A549 (cell line): ENCODE measurements at regions not wholly inside any gene's neighbourhood (a gene's known extent, or its start where the extent isn't known, plus 50 kb on each side); places are given as distances from the start of the nearest gene placed in this dataset.

ENCODE experiments used
- ATAC-seq, 2 experiments: fragments of 200-7000 bp in 1 of 2; fragments of >200 bp in 1 of 2; cut with Nextera tagmentation in 1 of 2; cut with Tn5 transposase in 1 of 2; 3 replicates each; pipeline versions ENCODE4 v1.8.0 to v1.9.1; 2018 to 2020; ENCODE audit warnings: mild to moderate bottlenecking in 1 of 2, moderate library complexity in 1 of 2
- CTCF ChIA-PET: fragments of 300-600 bp; sonication (Branson Sonifier 250); formaldehyde crosslinking; extraction: SDS; loops from one replicate; lab custom pipeline; 2021; ENCODE audit warnings: antibody characterized with exemption, inconsistent platforms; lab: Yijun Ruan, JAX
- POLR2A ChIA-PET: fragments of 350-600 bp; formaldehyde crosslinking; extraction: SDS; loops from one replicate; lab custom pipeline; 2021; ENCODE audit warnings: antibody characterized with exemption, inconsistent platforms; lab: Yijun Ruan, JAX
- DNase-seq, 2 experiments: peaks; one replicate each; pipeline versions ENCODE4 v3.0.0 to v3.0.0-alpha.2; 2011 to 2016; ENCODE audit warnings: low read depth in 1 of 2, low spot score in 1 of 2
- FAIRE-seq: peaks from 2 replicates; lab custom pipeline; 2011; peaks lifted over from hg19 to GRCh38; lab: Jason Lieb, UNC
- H3K27ac ChIP-seq, 2 experiments: fragments of >200 bp; sonication (Bioruptor Twin); formaldehyde crosslinking; 3 replicates each; pipeline ENCODE4 v1.5.1; 2016 to 2017
- H3K4me1 ChIP-seq: fragments of >200 bp; sonication (Bioruptor Twin); formaldehyde crosslinking; 3 replicates; pipeline ENCODE4 v1.6.1; 2016
- H3K4me2 ChIP-seq: fragments of >200 bp; sonication (Bioruptor Twin); formaldehyde crosslinking; 3 replicates; pipeline ENCODE4 v1.6.1; 2016
- H3K4me3 ChIP-seq: fragments of >200 bp; sonication (Bioruptor Twin); formaldehyde crosslinking; 3 replicates; pipeline ENCODE4 v1.5.1; 2016
- H3K9me3 ChIP-seq: fragments of >200 bp; sonication (Bioruptor Twin); formaldehyde crosslinking; 3 replicates; pipeline ENCODE4 v1.6.1; 2016
- CEBPB ChIP-seq, 2 experiments: fragments of >200 bp in 1 of 2; sonication (Bioruptor Twin) in 1 of 2; formaldehyde crosslinking in 1 of 2; IDR thresholded peaks; 2 replicates each; pipeline ENCODE4 v1.6.1; 2012 to 2016
- ELK1 ChIP-seq: fragments of 150-350 bp; IDR thresholded peaks from 2 replicates; pipeline ENCODE4 v1.6.1; 2014; ENCODE audit warnings: low read depth, mild to moderate bottlenecking, low read length
- FOSL2 ChIP-seq, 2 experiments: fragments of 450-650 bp in 1 of 2; fragments of >200 bp in 1 of 2; sonication (Bioruptor Twin) in 1 of 2; formaldehyde crosslinking; IDR thresholded peaks; 2 replicates each; pipeline versions ENCODE4 v1.5.0 to v1.6.1; 2016 to 2020; ENCODE audit warnings: mild to moderate bottlenecking in 1 of 2, moderate library complexity in 1 of 2
- GATA3 ChIP-seq: IDR thresholded peaks from 2 replicates; pipeline ENCODE4 v1.6.1; 2012; ENCODE audit warnings: borderline replicate concordance
- HEYL ChIP-seq: fragments of 250-450 bp; sonication (Bioruptor Pico); IDR thresholded peaks from 2 replicates; pipeline ENCODE4 v1.8.0; 2021; ENCODE audit warnings: mild to moderate bottlenecking, moderate library complexity
- HOXB13 ChIP-seq: fragments of 250-450 bp; sonication (Bioruptor Pico); IDR thresholded peaks from 2 replicates; pipeline ENCODE4 v1.5.0; 2020; ENCODE audit warnings: low read depth, mild to moderate bottlenecking, moderate library complexity
- HOXB5 ChIP-seq: fragments of 250-450 bp; sonication (Bioruptor Pico); IDR thresholded peaks from 2 replicates; pipeline ENCODE4 v1.5.0; 2020; ENCODE audit warnings: mild to moderate bottlenecking, moderate library complexity
- KDM1A ChIP-seq: fragments of 200-600 bp; sonication (generic); IDR thresholded peaks from 2 replicates; pipeline ENCODE4 v1.6.1; 2016; ENCODE audit warnings: low read depth, mild to moderate bottlenecking
- MAX ChIP-seq: IDR thresholded peaks from 2 replicates; pipeline ENCODE4 v1.6.1; 2012
- MAZ ChIP-seq: fragments of 150-350 bp; IDR thresholded peaks from 2 replicates; pipeline ENCODE4 v1.6.1; 2014; ENCODE audit warnings: antibody characterized with exemption, low read depth, low read length, borderline replicate concordance
- MYC ChIP-seq: IDR thresholded peaks from 2 replicates; pipeline ENCODE4 v1.6.1; 2012; ENCODE audit warnings: mild to moderate bottlenecking, inconsistent platforms, low read length, improper control_type of control experiment, borderline replicate concordance
- POLR2A ChIP-seq: IDR thresholded peaks from 2 replicates; pipeline ENCODE4 v1.6.1; 2012; ENCODE audit warnings: mild to moderate bottlenecking, low read length
- POLR2AphosphoS2 ChIP-seq: conservative IDR thresholded peaks from 2 replicates; pipeline ENCODE4 v1.6.1; 2012; ENCODE audit warnings: low read length, improper control_type of control experiment, inconsistent platforms
- REST ChIP-seq: fragments of 200-600 bp; sonication (generic); IDR thresholded peaks from 2 replicates; pipeline ENCODE4 v1.6.1; 2016; ENCODE audit warnings: antibody characterized with exemption, mild to moderate bottlenecking, moderate library complexity
- RFX5 ChIP-seq: fragments of 450-650 bp; IDR thresholded peaks from 2 replicates; pipeline ENCODE4 v1.7.1; 2014; ENCODE audit warnings: antibody characterized with exemption, mild to moderate bottlenecking, moderate library complexity
- RNF2 ChIP-seq: fragments of 200-600 bp; sonication (generic); IDR thresholded peaks from 2 replicates; pipeline ENCODE4 v1.6.1; 2016; ENCODE audit warnings: low read depth, mild to moderate bottlenecking, antibody characterized with exemption, moderate library complexity, borderline replicate concordance
- ZC3H11A ChIP-seq: fragments of 450-650 bp; IDR thresholded peaks from 2 replicates; pipeline ENCODE4 v1.6.1; 2014; ENCODE audit warnings: antibody characterized with exemption, mild to moderate bottlenecking
- WGBS: methylation state at CpG from one replicate; pipeline ENCODE4 v1.1.6; 2017; ENCODE audit errors: missing lambda C conversion rate; 5-methylcytosine and 5-hydroxymethylcytosine counted together
- TF ChIP-seq, protein P1 (sequence below): fragments of 250-450 bp; sonication (Bioruptor Pico); IDR thresholded peaks from 2 replicates; pipeline ENCODE4 v1.5.0; 2021; ENCODE audit warnings: mild to moderate bottlenecking, moderate library complexity, borderline replicate concordance

DNA sequence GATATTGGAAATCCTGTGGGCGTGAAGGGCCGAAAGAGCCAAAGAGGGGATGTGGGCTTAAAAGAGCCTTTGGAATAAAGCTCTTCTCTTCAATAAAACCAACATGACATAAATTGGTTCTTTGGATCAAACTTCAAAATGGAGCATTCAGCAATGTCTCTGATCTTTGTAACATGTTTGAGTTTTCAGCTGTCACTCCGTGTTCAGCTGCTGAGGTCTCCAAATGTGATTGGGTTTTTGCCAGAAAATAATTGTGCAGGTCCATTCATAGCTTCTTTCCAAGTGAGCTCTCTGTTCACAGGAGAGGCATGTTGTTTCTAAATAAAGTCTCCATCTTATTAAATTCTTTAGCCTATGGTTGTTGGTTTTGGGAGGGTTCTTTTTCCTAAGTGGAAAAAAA is 127.6 kb upstream of the CCDC68 start:
- DNase-seq (no peak), ATAC-seq (no peak), FAIRE-seq (no peak)
- Histone ChIP-seq H3K9me3 (no peaks in the 10 kb centered on the region), H3K4me3 (no peak overlapping the region), H3K4me2 (no peak overlapping the region), H3K27ac (no peak overlapping the region), H3K4me1 (peaks cover 9% of the 10 kb centered on the region; the same call in 1 of the 3 replicates)
- 89% methylated on average over 3 of the region's 3 CpGs for WGBS
- POLR2A ChIA-PET: no interaction called here
- TF ChIP-seq CEBPB (IDR thresholded peaks at IDR 0.05): no peak
- CTCF ChIA-PET: no interaction called here

DNA sequence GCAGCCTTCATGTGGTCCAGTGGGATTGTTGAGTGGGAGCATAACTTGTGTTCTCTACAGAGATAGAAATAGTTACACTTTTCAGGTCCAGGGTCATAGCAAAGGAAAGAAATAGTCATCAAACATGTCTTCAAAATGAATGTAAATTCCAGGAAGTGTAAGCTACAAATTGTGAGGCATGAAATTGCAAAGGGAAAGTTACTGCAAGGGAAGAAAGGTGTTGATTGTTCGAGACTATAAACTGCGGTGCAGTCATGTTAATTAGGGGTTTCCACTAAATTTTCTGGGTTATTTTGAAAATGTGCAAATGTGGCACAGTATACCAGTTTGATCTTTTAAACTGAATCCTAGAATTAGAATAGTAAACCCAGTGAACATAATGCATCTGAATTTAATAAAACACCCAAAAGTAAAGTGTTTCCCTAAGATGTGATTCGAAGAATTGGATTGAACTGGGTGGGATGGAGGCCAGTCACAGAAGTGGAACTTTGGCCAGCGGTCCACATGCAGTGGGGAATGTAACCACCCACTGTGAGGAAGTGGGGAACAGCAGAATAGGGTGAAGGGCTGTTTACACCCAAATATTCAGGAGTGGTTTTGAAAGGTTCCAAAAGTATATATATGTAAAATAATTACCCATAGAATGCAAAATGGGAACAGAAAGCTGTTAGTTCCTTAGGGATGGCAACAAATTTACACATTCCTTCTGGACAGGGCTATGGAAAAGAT is 126.5 kb upstream of the CCDC68 start:
- peaks cover 6% of the 10 kb centered on the region; the same call in 1 of the 3 replicates for H3K4me1 ChIP-seq
- FAIRE-seq: no peak
- ATAC-seq: no peak
- CTCF ChIA-PET: interaction anchor here (1.1 kb wide), 1 partner anchor 14 kb away, joined by 3 read pairs; no protein-coding TSS in a partner anchor
- no peaks in the 10 kb centered on the region for H3K9me3 ChIP-seq
- WGBS: 58% methylated on average over 4 of the region's 4 CpGs
- POLR2A ChIA-PET: no interaction called here
- no peak overlapping the region for H3K4me3 ChIP-seq
- no peak overlapping the region for H3K4me2 ChIP-seq
- TF ChIP-seq ELK1: no peak
- TF ChIP-seq RFX5: no peak
- no peak for TF ChIP-seq FOSL2 (IDR thresholded peaks at IDR 0.05)
- no peak for TF ChIP-seq FOSL2 (CRISPR knock-in tag; IDR thresholded peaks at IDR 0.05)
- no peak for TF ChIP-seq HOXB13 (CRISPR knock-in tag)
- no peak for TF ChIP-seq MAZ
- TF ChIP-seq HOXB5 (CRISPR knock-in tag): no peak
- no peak for TF ChIP-seq HEYL (CRISPR knock-in tag)
- no peak for TF ChIP-seq POLR2A
- TF ChIP-seq, protein P1, sequence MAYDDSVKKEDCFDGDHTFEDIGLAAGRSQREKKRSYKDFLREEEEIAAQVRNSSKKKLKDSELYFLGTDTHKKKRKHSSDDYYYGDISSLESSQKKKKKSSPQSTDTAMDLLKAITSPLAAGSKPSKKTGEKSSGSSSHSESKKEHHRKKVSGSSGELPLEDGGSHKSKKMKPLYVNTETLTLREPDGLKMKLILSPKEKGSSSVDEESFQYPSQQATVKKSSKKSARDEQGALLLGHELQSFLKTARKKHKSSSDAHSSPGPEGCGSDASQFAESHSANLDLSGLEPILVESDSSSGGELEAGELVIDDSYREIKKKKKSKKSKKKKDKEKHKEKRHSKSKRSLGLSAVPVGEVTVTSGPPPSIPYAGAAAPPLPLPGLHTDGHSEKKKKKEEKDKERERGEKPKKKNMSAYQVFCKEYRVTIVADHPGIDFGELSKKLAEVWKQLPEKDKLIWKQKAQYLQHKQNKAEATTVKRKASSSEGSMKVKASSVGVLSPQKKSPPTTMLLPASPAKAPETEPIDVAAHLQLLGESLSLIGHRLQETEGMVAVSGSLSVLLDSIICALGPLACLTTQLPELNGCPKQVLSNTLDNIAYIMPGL: no peak
- no peak for TF ChIP-seq RNF2
- TF ChIP-seq KDM1A: no peak
- no peak for TF ChIP-seq POLR2AphosphoS2
- no peak for TF ChIP-seq MAX
- TF ChIP-seq MYC: no peak
- TF ChIP-seq GATA3: no peak
- TF ChIP-seq ZC3H11A: no peak
- no peak for TF ChIP-seq REST
- no peak for DNase-seq
- no peak overlapping the region for H3K27ac ChIP-seq
